H1 (cell line): ENCODE measurements at regions not wholly inside any gene's neighbourhood (a gene's known extent, or its start where the extent isn't known, plus 50 kb on each side); places are given as distances from the start of the nearest gene placed in this dataset.
"Not testable (repeated sequence)": the region's sequence is repeated elsewhere in the genome, so short reads cannot be mapped to it uniquely, and the experiment has no call there.

Experiments used
- CTCF ChIA-PET: fragments of 300-600 bp; sonication (Branson Sonifier 250); formaldehyde crosslinking; loops from one replicate; lab custom pipeline; 2021; ENCODE audit not compliant: partially characterized antibody; lab: Charles Lee
- POLR2A ChIA-PET: fragments of 300-600 bp; sonication (Branson Sonifier 250); formaldehyde crosslinking; loops from one replicate; lab custom pipeline; 2021; ENCODE audit warnings: inconsistent platforms; ENCODE audit not compliant: partially characterized antibody; lab: Charles Lee
- DNase-seq, 2 experiments: peaks; one replicate each; pipeline versions ENCODE4 v3.0.0 to v3.0.0-alpha.2; 2010 to 2022; ENCODE audit warnings: low spot score in 2 of 2, low read depth in 1 of 2, mixed read lengths in 1 of 2
- FAIRE-seq: peaks from 2 replicates; lab custom pipeline; 2011; peaks lifted over from hg19 to GRCh38; lab: Jason Lieb, UNC
- H2AFZ ChIP-seq: 2 replicates; pipeline ENCODE4 v1.8.1; 2012; ENCODE audit warnings: low read length, inconsistent platforms
- H2AK5ac ChIP-seq: 2 replicates; pipeline ENCODE4 v1.6.1; 2013; ENCODE audit warnings: low read depth, low read length
- H2BK120ac ChIP-seq: replicated peaks from 2 replicates; pipeline ENCODE3; 2013; ENCODE audit warnings: low read depth, low read length, inconsistent platforms
- H2BK12ac ChIP-seq: 2 replicates; pipeline ENCODE4 v1.6.1; 2013; ENCODE audit warnings: low read depth, low read length
- H2BK15ac ChIP-seq: 2 replicates; pipeline ENCODE4 v1.6.1; 2013; ENCODE audit warnings: low read length
- H2BK20ac ChIP-seq: 2 replicates; pipeline ENCODE4 v1.6.1; 2013; ENCODE audit warnings: low read length
- H2BK5ac ChIP-seq: 2 replicates; pipeline ENCODE4 v1.6.1; 2013; ENCODE audit warnings: low read depth, low read length
- H3K14ac ChIP-seq: 2 replicates; pipeline ENCODE4 v1.6.1; 2013; ENCODE audit warnings: inconsistent platforms; ENCODE audit not compliant: insufficient read length
- H3K18ac ChIP-seq: 2 replicates; pipeline ENCODE4 v1.6.1; 2013; ENCODE audit warnings: low read length; ENCODE audit errors: extremely low read depth
- H3K23ac ChIP-seq: 2 replicates; pipeline ENCODE4 v1.6.1; 2013; ENCODE audit warnings: inconsistent platforms; ENCODE audit not compliant: insufficient read length
- H3K23me2 ChIP-seq: 2 replicates; pipeline ENCODE4 v1.6.1; 2013; ENCODE audit warnings: low read depth, low read length
- H3K27ac ChIP-seq: 2 replicates; pipeline ENCODE4 v1.6.1; 2011; ENCODE audit warnings: low read depth, low read length, inconsistent platforms
- H3K27me3 ChIP-seq, 4 experiments: replicated peaks in 1 of 4; 1 replicate in 1 of 4; 2 replicates in 3 of 4; pipeline versions ENCODE4 v1.6.1 to v1.8.1; 2011 to 2013; ENCODE audit warnings: low read length in 3 of 4, mild to moderate bottlenecking in 3 of 4, inconsistent platforms in 2 of 4, mixed read lengths in 2 of 4, moderate library complexity in 1 of 4; ENCODE audit not compliant: control insufficient read depth in 3 of 4, insufficient read depth in 3 of 4; ENCODE audit errors: extremely low read depth in 1 of 4
- H3K36me3 ChIP-seq, 4 experiments: 2 replicates each; pipeline versions ENCODE4 v1.6.1 to v1.8.1; 2011 to 2013; ENCODE audit warnings: mild to moderate bottlenecking in 4 of 4, low read length in 3 of 4, moderate library complexity in 2 of 4, control low read depth in 1 of 4, inconsistent platforms in 1 of 4; ENCODE audit not compliant: insufficient read depth in 4 of 4, control insufficient read depth in 2 of 4
- H3K4ac ChIP-seq: replicated peaks from 2 replicates; pipeline ENCODE3; 2013; ENCODE audit warnings: low read length, low read depth, mixed read lengths, inconsistent platforms; ENCODE audit not compliant: insufficient read length
- H3K4me1 ChIP-seq, 4 experiments: replicated peaks in 1 of 4; 1 replicate in 1 of 4; 2 replicates in 3 of 4; pipeline versions ENCODE4 v1.6.1 to v1.8.1; 2011 to 2013; ENCODE audit warnings: low read length in 3 of 4, inconsistent platforms in 2 of 4, mixed read lengths in 1 of 4; ENCODE audit not compliant: insufficient read depth in 4 of 4, control insufficient read depth in 3 of 4
- H3K4me2 ChIP-seq, 2 experiments: 2 replicates each; pipeline versions ENCODE4 v1.6.1 to v1.8.1; 2011 to 2013; ENCODE audit warnings: low read depth in 2 of 2, low read length in 2 of 2, control low read depth in 1 of 2, inconsistent platforms in 1 of 2, mild to moderate bottlenecking in 1 of 2; ENCODE audit not compliant: insufficient read depth in 1 of 2
- H3K4me3 ChIP-seq, 4 experiments: fragments of 200-600, 300-600 bp in 1 of 4; sonication (generic), shearing (Covaris generic), sonication (Bioruptor Twin) in 1 of 4; 2 replicates each; pipeline versions ENCODE4 v1.5.1 to v1.8.1; 2011 to 2016; ENCODE audit warnings: low read length in 4 of 4, low read depth in 3 of 4, control low read depth in 2 of 4, inconsistent platforms in 2 of 4, mild to moderate bottlenecking in 2 of 4, mixed read lengths in 1 of 4, moderate library complexity in 1 of 4; ENCODE audit not compliant: insufficient read depth in 2 of 4; ENCODE audit errors: extremely low read depth in 1 of 4
- H3K56ac ChIP-seq: replicated peaks from 2 replicates; pipeline ENCODE3; 2013; ENCODE audit warnings: low read depth, mild to moderate bottlenecking, mixed read lengths, low read length, inconsistent platforms; ENCODE audit not compliant: insufficient read length
- H3K79me1 ChIP-seq: 2 replicates; pipeline ENCODE4 v1.6.1; 2013; ENCODE audit warnings: low read depth, low read length, control low read depth
- H3K79me2 ChIP-seq, 2 experiments: 2 replicates each; pipeline versions ENCODE4 v1.6.1 to v1.8.1; 2012 to 2013; ENCODE audit warnings: low read length in 2 of 2, mild to moderate bottlenecking in 2 of 2, inconsistent platforms in 1 of 2; ENCODE audit not compliant: insufficient read depth in 2 of 2, control insufficient read depth in 1 of 2
- H3K9ac ChIP-seq, 4 experiments: replicated peaks in 1 of 4; 1 replicate in 1 of 4; 2 replicates in 3 of 4; pipeline versions ENCODE4 v1.6.1 to v1.8.1; 2011 to 2013; ENCODE audit warnings: low read depth in 3 of 4, low read length in 3 of 4, control low read depth in 2 of 4, mild to moderate bottlenecking in 2 of 4, moderate library complexity in 2 of 4, inconsistent platforms in 1 of 4; ENCODE audit errors: extremely low read depth in 1 of 4
- H3K9me3 ChIP-seq, 2 experiments: 2 replicates each; pipeline versions ENCODE4 v1.6.1 to v1.8.1; 2012 to 2013; ENCODE audit warnings: mild to moderate bottlenecking in 2 of 2, moderate library complexity in 2 of 2, control low read depth in 1 of 2, inconsistent platforms in 1 of 2, low read depth in 1 of 2, low read length in 1 of 2, mixed read lengths in 1 of 2; ENCODE audit not compliant: insufficient read depth in 2 of 2
- H4K20me1 ChIP-seq, 2 experiments: replicated peaks in 1 of 2; 2 replicates each; pipeline versions ENCODE3 to v1.8.1; 2011 to 2013; ENCODE audit warnings: inconsistent platforms in 2 of 2, low read length in 2 of 2, mild to moderate bottlenecking in 1 of 2; ENCODE audit not compliant: insufficient read depth in 2 of 2, control insufficient read depth in 1 of 2
- H4K5ac ChIP-seq: 2 replicates; pipeline ENCODE4 v1.6.1; 2013; ENCODE audit warnings: low read length, low read depth, mixed read lengths, inconsistent platforms; ENCODE audit not compliant: insufficient read length
- H4K8ac ChIP-seq: 2 replicates; pipeline ENCODE4 v1.8.0; 2013; ENCODE audit warnings: mild to moderate bottlenecking, moderate library complexity, low read length, inconsistent platforms; ENCODE audit not compliant: insufficient read depth; ENCODE audit errors: extremely low read depth
- H4K91ac ChIP-seq: replicated peaks from 2 replicates; pipeline ENCODE3; 2013; ENCODE audit warnings: low read length, mixed read lengths, inconsistent platforms; ENCODE audit not compliant: insufficient read length
- WGBS, 2 experiments: shearing (Covaris generic) in 1 of 2; methylation state at CpG; one replicate each; pipeline versions ENCODE4 v1.1.6 to v1.1.7; 2013 to 2015; ENCODE audit warnings: low lambda C conversion rate in 2 of 2, mixed read lengths in 2 of 2, inconsistent platforms in 1 of 2, low coverage in 1 of 2, missing lambda C conversion rate in 1 of 2; ENCODE audit not compliant: insufficient replicate concordance in 2 of 2, insufficient coverage in 1 of 2, insufficient read length in 1 of 2; ENCODE audit errors: extremely low coverage in 1 of 2, missing lambda C conversion rate in 1 of 2; 5-methylcytosine and 5-hydroxymethylcytosine counted together

GRCh38 chr1:146475086-146475485, 246.3 kb upstream of the NOTCH2NLA start:
- H3K4me1 ChIP-seq, H3K4ac ChIP-seq, H3K79me2 ChIP-seq, H3K9ac ChIP-seq, H3K27me3 ChIP-seq, H3K4me2 ChIP-seq, H4K20me1 ChIP-seq, H2BK12ac ChIP-seq, H3K23me2 ChIP-seq, DNase-seq, H2AK5ac ChIP-seq, H3K27ac ChIP-seq, H2BK15ac ChIP-seq, H2BK120ac ChIP-seq, H2AFZ ChIP-seq, H2BK20ac ChIP-seq, H3K4me3 ChIP-seq, POLR2A ChIA-PET, H3K23ac ChIP-seq, H2BK5ac ChIP-seq, H3K18ac ChIP-seq, H3K79me1 ChIP-seq, H4K91ac ChIP-seq, H4K8ac ChIP-seq, FAIRE-seq, H4K5ac ChIP-seq, CTCF ChIA-PET, H3K56ac ChIP-seq, H3K9me3 ChIP-seq, H3K14ac ChIP-seq, H3K36me3 ChIP-seq: not testable (repeated sequence)
- 89% methylated on average over 4 of the region's 4 CpGs; no CpG with 5 or more reads in 1 of the 2 experiments for WGBS, 2 experiments

- H4K20me1 ChIP-seq, H3K9ac ChIP-seq, H3K23ac ChIP-seq, H3K4ac ChIP-seq, H4K8ac ChIP-seq, H2BK15ac ChIP-seq, H2AFZ ChIP-seq, H3K79me1 ChIP-seq, H2BK12ac ChIP-seq, H3K4me2 ChIP-seq, H3K23me2 ChIP-seq, CTCF ChIA-PET, H4K5ac ChIP-seq, H3K27ac ChIP-seq, H3K4me1 ChIP-seq, H3K9me3 ChIP-seq, H4K91ac ChIP-seq, FAIRE-seq, H2AK5ac ChIP-seq, H3K36me3 ChIP-seq, H3K4me3 ChIP-seq, POLR2A ChIA-PET, H2BK5ac ChIP-seq, DNase-seq, H3K18ac ChIP-seq, H2BK20ac ChIP-seq, H3K14ac ChIP-seq, H2BK120ac ChIP-seq, H3K56ac ChIP-seq, H3K79me2 ChIP-seq, H3K27me3 ChIP-seq: not testable (repeated sequence)
- 86% methylated on average over 6 of the region's 6 CpGs; no CpG with 5 or more reads in 1 of the 2 experiments for WGBS, 2 experiments
Measured at GRCh38 chr1:146474216-146474615, 245.4 kb upstream of the NOTCH2NLA start.
